Smooth muscle cell (in vitro differentiated cells): ENCODE measurements at regions not wholly inside any gene's neighbourhood (a gene's known extent, or its start where the extent isn't known, plus 50 kb on each side); places are given as distances from the start of the nearest gene placed in this dataset.

Experiments
- DNase-seq: peaks from one replicate; lab custom pipeline; 2025; ENCODE audit not compliant: unreplicated experiment; lab: John Stamatoyannopoulos, UW
- H2AFZ ChIP-seq: fragments of 200-600 bp; sonication (generic); 2 replicates; pipeline ENCODE4 v1.6.0; 2016; ENCODE audit warnings: antibody characterized with exemption, low read depth, mild to moderate bottlenecking
- H3F3A ChIP-seq: fragments of 200-600 bp; sonication (generic); 2 replicates; pipeline ENCODE4 v1.6.0; 2017; ENCODE audit warnings: antibody characterized with exemption, low read depth
- H3K27ac ChIP-seq: fragments of 200-600 bp; sonication (generic); 2 replicates; pipeline ENCODE4 v1.5.1; 2016; ENCODE audit warnings: low read depth, mild to moderate bottlenecking
- H3K27me3 ChIP-seq: fragments of 200-600 bp; sonication (generic); 2 replicates; pipeline ENCODE4 v1.6.1; 2016; ENCODE audit warnings: low read depth, mild to moderate bottlenecking
- H3K36me3 ChIP-seq: fragments of 200-600 bp; sonication (generic); 2 replicates; pipeline ENCODE4 v1.5.1; 2016; ENCODE audit warnings: low read depth
- H3K4me1 ChIP-seq: fragments of 200-600 bp; sonication (generic); 2 replicates; pipeline ENCODE4 v1.5.1; 2016; ENCODE audit warnings: low read depth
- H3K4me2 ChIP-seq: fragments of 200-600 bp; sonication (generic); 2 replicates; pipeline ENCODE4 v1.6.0; 2016; ENCODE audit warnings: mild to moderate bottlenecking
- H3K4me3 ChIP-seq: fragments of 200-600 bp; sonication (generic); 2 replicates; pipeline ENCODE4 v1.5.1; 2016; ENCODE audit warnings: mild to moderate bottlenecking
- H3K79me2 ChIP-seq: fragments of 200-600 bp; sonication (generic); 2 replicates; pipeline ENCODE4 v1.6.0; 2016; ENCODE audit warnings: low read depth, mild to moderate bottlenecking
- H3K9ac ChIP-seq: fragments of 200-600 bp; sonication (generic); 2 replicates; pipeline ENCODE4 v1.6.0; 2016; ENCODE audit warnings: low read depth
- H3K9me3 ChIP-seq: fragments of 200-600 bp; sonication (generic); replicated peaks from 2 replicates; pipeline ENCODE4 v1.5.1; 2016; ENCODE audit warnings: low read depth
- H4K20me1 ChIP-seq: fragments of 200-600 bp; sonication (generic); 2 replicates; pipeline ENCODE4 v1.6.0; 2016; ENCODE audit warnings: low read depth
- CTCF ChIP-seq: fragments of 200-600 bp; sonication (generic); IDR thresholded peaks from 2 replicates; pipeline ENCODE4 v1.5.1; 2017; ENCODE audit warnings: borderline replicate concordance, mild to moderate bottlenecking, antibody characterized with exemption; ENCODE audit not compliant: insufficient read depth, poor library complexity, severe bottlenecking
- WGBS: methylation state at CpG from one replicate; pipeline ENCODE4 v1.1.7; 2016; ENCODE audit warnings: low lambda C conversion rate; 5-methylcytosine and 5-hydroxymethylcytosine counted together

- no peaks in the 10 kb centered on the region for H3K36me3 ChIP-seq
- no peaks in the 10 kb centered on the region for H4K20me1 ChIP-seq
- H2AFZ ChIP-seq, result no peak overlapping the region
- no peaks in the 10 kb centered on the region for H3K27me3 ChIP-seq
- H3K4me3 ChIP-seq, result no peak overlapping the region
- no peaks in the 10 kb centered on the region for H3K4me1 ChIP-seq
- no peaks in the 10 kb centered on the region for H3F3A ChIP-seq
- no peak for TF ChIP-seq CTCF
- no peak for DNase-seq
- no peak overlapping the region for H3K9ac ChIP-seq
- WGBS, result 71% methylated on average over 4 of the region's 4 CpGs
- H3K9me3 ChIP-seq, result no peaks in the 10 kb centered on the region
- H3K27ac ChIP-seq, result no peak overlapping the region
- H3K79me2 ChIP-seq, result no peaks in the 10 kb centered on the region
- no peak overlapping the region for H3K4me2 ChIP-seq
Measured at GRCh38 chr2:192437653-192438052, 242.9 kb upstream of the TMEFF2 start.

- 90% methylated on average over 4 of the region's 4 CpGs for WGBS
- H3K36me3 ChIP-seq, result no peaks in the 10 kb centered on the region
- H3K27me3 ChIP-seq, result no peaks in the 10 kb centered on the region
- H3K9ac ChIP-seq, result no peak overlapping the region
- no peak for DNase-seq
- H3K9me3 ChIP-seq, result no peaks in the 10 kb centered on the region
- no peaks in the 10 kb centered on the region for H3F3A ChIP-seq
- no peak overlapping the region for H3K27ac ChIP-seq
- no peak overlapping the region for H2AFZ ChIP-seq
- no peaks in the 10 kb centered on the region for H3K4me1 ChIP-seq
- H3K79me2 ChIP-seq, result no peaks in the 10 kb centered on the region
- TF ChIP-seq CTCF, result no peak
- H3K4me2 ChIP-seq, result no peak overlapping the region
- H3K4me3 ChIP-seq, result no peak overlapping the region
- H4K20me1 ChIP-seq, result no peaks in the 10 kb centered on the region
Measured at GRCh38 chr2:192424243-192424642, 229.5 kb upstream of the TMEFF2 start.

GRCh38 chr2:192419786-192420185 lies 225.1 kb upstream of the TMEFF2 start:
- 92% methylated on average over 2 of the region's 2 CpGs for WGBS
- H3K79me2 ChIP-seq, result no peaks in the 10 kb centered on the region
- no peaks in the 10 kb centered on the region for H3K27me3 ChIP-seq
- H3K4me3 ChIP-seq, result no peak overlapping the region
- no peak for TF ChIP-seq CTCF
- no peak overlapping the region for H3K9ac ChIP-seq
- no peak overlapping the region for H3K27ac ChIP-seq
- no peaks in the 10 kb centered on the region for H3K36me3 ChIP-seq
- no peaks in the 10 kb centered on the region for H3F3A ChIP-seq
- H3K4me1 ChIP-seq, result no peaks in the 10 kb centered on the region
- no peaks in the 10 kb centered on the region for H3K9me3 ChIP-seq
- no peak overlapping the region for H2AFZ ChIP-seq
- no peaks in the 10 kb centered on the region for H4K20me1 ChIP-seq
- DNase-seq, result no peak
- H3K4me2 ChIP-seq, result no peak overlapping the region

- Histone ChIP-seq H3K27ac (no peak overlapping the region), H3K9ac (no peak overlapping the region), H3F3A (no peaks in the 10 kb centered on the region), H3K9me3 (no peaks in the 10 kb centered on the region), H3K79me2 (no peaks in the 10 kb centered on the region), H3K4me1 (no peaks in the 10 kb centered on the region), H2AFZ (no peak overlapping the region), H3K4me2 (no peak overlapping the region), H4K20me1 (no peaks in the 10 kb centered on the region), H3K4me3 (no peak overlapping the region), H3K27me3 (no peaks in the 10 kb centered on the region), H3K36me3 (no peaks in the 10 kb centered on the region)
- no peak for DNase-seq
- TF ChIP-seq CTCF, result no peak
- WGBS, result 63% methylated on average over 4 of the region's 4 CpGs
Measured at GRCh38 chr2:192416060-192416459, 221.3 kb upstream of the TMEFF2 start.
